Prostate gland (tissue), 2 donors: ENCODE measurements at regions not wholly inside any gene's neighbourhood (a gene's known extent, or its start where the extent isn't known, plus 50 kb on each side); places are given as distances from the start of the nearest gene placed in this dataset.
A peak's percentile ranks its signal among the peaks of the same experiment; 100 is the strongest.

Experiments
- DNase-seq: peaks from one replicate; pipeline ENCODE4 v3.0.0-alpha.2; 2019; ENCODE audit warnings: low spot score
- H3K27ac ChIP-seq, 2 donors: fragments of 200-600 bp; sonication (generic); 2 replicates each; pipeline ENCODE4 v1.5.1; 2017 to 2019
- H3K27me3 ChIP-seq: fragments of 200-600 bp; sonication (generic); replicated peaks from 2 replicates; pipeline ENCODE4 v1.5.1; 2019; ENCODE audit not compliant: insufficient read depth
- H3K36me3 ChIP-seq, 2 donors: fragments of 200-600 bp; sonication (generic); 1 replicate in 1 of 2; 2 replicates in 1 of 2; pipeline versions ENCODE4 v1.5.1 to v1.8.1; 2017 to 2019
- H3K4me1 ChIP-seq: fragments of 200-600 bp; sonication (generic); replicated peaks from 2 replicates; pipeline ENCODE4 v1.5.1; 2019
- H3K4me3 ChIP-seq, 2 donors: fragments of 200-600 bp; sonication (generic); 2 replicates each; pipeline ENCODE4 v1.5.1; 2017 to 2019
- H3K9me3 ChIP-seq: fragments of 200-600 bp; sonication (generic); 2 replicates; pipeline ENCODE4 v1.5.1; 2017
- CTCF ChIP-seq, 4 experiments: fragments of 200-600 bp in 2 of 4; fragments of 450-650 bp in 2 of 4; sonication (generic) in 2 of 4; IDR thresholded peaks; 1 replicate in 3 of 4; 2 replicates in 1 of 4; pipeline ENCODE4 v1.5.1; 2016 to 2019; ENCODE audit warnings: antibody characterized with exemption in 4 of 4, mild to moderate bottlenecking in 2 of 4, moderate library complexity in 2 of 4
- POLR2A ChIP-seq: fragments of 450-650 bp; IDR thresholded peaks from one replicate; pipeline ENCODE4 v1.6.1; 2016; ENCODE audit warnings: antibody characterized with exemption, mild to moderate bottlenecking
- POLR2AphosphoS5 ChIP-seq: sonication (generic); formaldehyde crosslinking; IDR thresholded peaks from one replicate; pipeline ENCODE4 v1.6.1; 2017; ENCODE audit warnings: antibody characterized with exemption
- WGBS: methylation state at CpG from one replicate; pipeline ENCODE4 v1.1.5; 2018; 5-methylcytosine and 5-hydroxymethylcytosine counted together
- intact Hi-C: fragments of 100-400 bp; cut with DNase I; formaldehyde crosslinking; loops from one replicate; pipeline ENCODE4 v1.14.2; 2022

DNA sequence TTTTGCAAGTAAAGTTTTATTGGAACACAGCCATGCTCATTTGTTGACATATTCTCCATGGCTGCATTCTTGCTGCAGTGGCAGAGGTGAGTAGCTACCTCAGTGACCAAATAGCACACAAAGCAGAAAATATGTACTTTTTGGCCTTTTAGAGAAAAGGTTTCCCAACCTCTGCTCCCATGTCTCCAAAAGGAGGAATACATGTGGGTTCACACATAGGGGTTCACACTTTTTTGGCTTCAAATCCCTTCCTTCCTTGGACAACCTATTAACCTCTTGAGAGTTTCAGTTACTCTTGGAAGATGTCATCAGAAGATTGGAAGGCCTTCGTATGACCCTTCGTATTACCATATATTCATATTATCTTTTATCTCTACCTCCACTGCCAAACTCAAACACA, 285.1 kb upstream of the TUT7 start:
- no peak for DNase-seq
- WGBS = 80% methylated on average over 2 of the region's 2 CpGs
- H3K36me3 ChIP-seq = no peaks in the 10 kb centered on the region
- no peak for TF ChIP-seq CTCF (IDR thresholded peaks at IDR 0.05)
- TF ChIP-seq POLR2AphosphoS5 = no peak
- no peak for TF ChIP-seq POLR2A
- H3K27ac ChIP-seq = no peak overlapping the region
- H3K9me3 ChIP-seq = no peaks in the 10 kb centered on the region
- H3K4me3 ChIP-seq = no peak overlapping the region
- intact Hi-C loops = loop anchor here (10.0 kb wide), 1 partner anchor 306 kb away; the partner anchor contains the start of gene GAS1
- H3K27me3 ChIP-seq = no peaks in the 10 kb centered on the region
- no peaks in the 10 kb centered on the region for H3K4me1 ChIP-seq

- Histone ChIP-seq H3K9me3 (no peaks in the 10 kb centered on the region), H3K27ac (no peak overlapping the region), H3K4me1 (no peaks in the 10 kb centered on the region), H3K27me3 (no peaks in the 10 kb centered on the region), H3K36me3 (no peaks in the 10 kb centered on the region), H3K4me3 (no peak overlapping the region)
- DNase-seq = no peak
- no peak for TF ChIP-seq CTCF (IDR thresholded peaks at IDR 0.05)
- intact Hi-C loops = loop anchor here (10.0 kb wide), 1 partner anchor 307 kb away; the partner anchor contains the start of gene GAS1
- 87% methylated on average over 1 of the region's 1 CpG for WGBS
Observed at GRCh38 chr9:86638109-86638508, 283.9 kb upstream of the TUT7 start.

DNA sequence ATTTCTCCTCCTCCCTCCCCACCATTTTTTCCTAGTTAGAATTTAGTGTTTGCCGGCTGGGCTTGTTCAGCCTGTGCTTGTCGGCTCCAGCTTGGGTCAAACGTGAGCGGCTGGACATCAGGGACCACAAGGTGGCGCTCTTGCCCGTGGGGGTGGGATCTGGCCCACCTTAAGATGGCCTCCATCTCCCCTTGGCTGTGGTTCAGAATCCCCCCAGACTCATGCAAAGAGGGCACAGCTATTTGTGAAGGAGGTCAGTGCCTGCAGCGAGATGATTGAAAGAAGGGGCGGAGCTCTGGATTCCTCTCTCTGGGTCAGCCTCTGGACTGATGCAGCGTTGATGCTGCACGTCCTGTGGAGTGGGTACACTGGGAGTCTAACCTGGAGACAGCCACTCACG, 283.3 kb upstream of the TUT7 start:
- DNase-seq = peak; percentile 13
- intact Hi-C loops = loop anchor here (10.0 kb wide), 1 partner anchor 307 kb away; the partner anchor contains the start of gene GAS1
- no peak for TF ChIP-seq POLR2AphosphoS5
- TF ChIP-seq POLR2A = no peak
- peak in 3 of 4 experiments; percentile 44 to 48 (median 48) for TF ChIP-seq CTCF (IDR thresholded peaks at IDR 0.05)

GRCh38 chr9:86636519-86636918, 282.3 kb upstream of the TUT7 start:
- intact Hi-C loops = loop anchor here (10.0 kb wide), 1 partner anchor 308 kb away; the partner anchor contains the start of gene GAS1
- DNase-seq = no peak
- no peaks in the 10 kb centered on the region for H3K9me3 ChIP-seq
- H3K4me1 ChIP-seq = no peaks in the 10 kb centered on the region
- no peak overlapping the region for H3K27ac ChIP-seq
- no peaks in the 10 kb centered on the region for H3K27me3 ChIP-seq
- no peak overlapping the region for H3K4me3 ChIP-seq
- TF ChIP-seq CTCF (IDR thresholded peaks at IDR 0.05) (no peak), POLR2A (no peak), POLR2AphosphoS5 (no peak)
- 78% methylated on average over 4 of the region's 4 CpGs for WGBS
- H3K36me3 ChIP-seq = no peaks in the 10 kb centered on the region

More for the DNA sequence above, 283.3 kb upstream of the TUT7 start:
- Histone ChIP-seq H3K36me3 (no peaks in the 10 kb centered on the region), H3K4me1 (no peaks in the 10 kb centered on the region), H3K27me3 (no peaks in the 10 kb centered on the region), H3K27ac (no peak overlapping the region), H3K9me3 (no peaks in the 10 kb centered on the region), H3K4me3 (no peak overlapping the region)
- 48% methylated on average over 11 of the region's 11 CpGs for WGBS

DNA sequence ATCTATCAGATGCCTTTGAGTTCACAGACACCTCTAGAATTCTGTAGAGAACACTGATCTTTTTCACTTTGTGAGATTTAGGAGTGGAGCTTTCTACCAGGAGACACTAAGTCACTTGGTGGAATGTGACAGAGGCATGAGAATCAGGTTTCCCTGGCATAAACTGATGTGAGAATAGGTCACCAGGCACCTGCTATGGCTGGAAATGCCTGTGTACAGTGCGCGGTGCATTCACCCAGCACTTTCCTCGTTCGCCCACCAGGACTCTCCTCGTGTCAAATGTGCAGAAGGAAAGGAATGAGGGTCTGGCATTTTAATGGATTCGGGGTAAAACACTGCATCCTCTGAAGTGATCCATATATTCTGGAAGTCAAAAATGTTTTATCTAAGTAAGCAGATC, 281.8 kb upstream of the TUT7 start:
- Histone ChIP-seq H3K27me3 (no peaks in the 10 kb centered on the region), H3K36me3 (no peaks in the 10 kb centered on the region), H3K9me3 (no peaks in the 10 kb centered on the region), H3K27ac (no peak overlapping the region), H3K4me1 (no peaks in the 10 kb centered on the region), H3K4me3 (no peak overlapping the region)
- WGBS = 83% methylated on average over 6 of the region's 6 CpGs
- TF ChIP-seq POLR2A (no peak), POLR2AphosphoS5 (no peak)
- intact Hi-C loops = loop anchor here (10.0 kb wide), 1 partner anchor 309 kb away; the partner anchor contains the start of gene GAS1
- no peak for DNase-seq
